OCI-M1 (cell line): ENCODE measurements at regions not wholly inside any gene's neighbourhood (a gene's known extent, or its start where the extent isn't known, plus 50 kb on each side); places are given as distances from the start of the nearest gene placed in this dataset.

Source experiments
- DNase-seq: peaks from one replicate; lab custom pipeline; 2025; lab: John Stamatoyannopoulos, UW

DNA sequence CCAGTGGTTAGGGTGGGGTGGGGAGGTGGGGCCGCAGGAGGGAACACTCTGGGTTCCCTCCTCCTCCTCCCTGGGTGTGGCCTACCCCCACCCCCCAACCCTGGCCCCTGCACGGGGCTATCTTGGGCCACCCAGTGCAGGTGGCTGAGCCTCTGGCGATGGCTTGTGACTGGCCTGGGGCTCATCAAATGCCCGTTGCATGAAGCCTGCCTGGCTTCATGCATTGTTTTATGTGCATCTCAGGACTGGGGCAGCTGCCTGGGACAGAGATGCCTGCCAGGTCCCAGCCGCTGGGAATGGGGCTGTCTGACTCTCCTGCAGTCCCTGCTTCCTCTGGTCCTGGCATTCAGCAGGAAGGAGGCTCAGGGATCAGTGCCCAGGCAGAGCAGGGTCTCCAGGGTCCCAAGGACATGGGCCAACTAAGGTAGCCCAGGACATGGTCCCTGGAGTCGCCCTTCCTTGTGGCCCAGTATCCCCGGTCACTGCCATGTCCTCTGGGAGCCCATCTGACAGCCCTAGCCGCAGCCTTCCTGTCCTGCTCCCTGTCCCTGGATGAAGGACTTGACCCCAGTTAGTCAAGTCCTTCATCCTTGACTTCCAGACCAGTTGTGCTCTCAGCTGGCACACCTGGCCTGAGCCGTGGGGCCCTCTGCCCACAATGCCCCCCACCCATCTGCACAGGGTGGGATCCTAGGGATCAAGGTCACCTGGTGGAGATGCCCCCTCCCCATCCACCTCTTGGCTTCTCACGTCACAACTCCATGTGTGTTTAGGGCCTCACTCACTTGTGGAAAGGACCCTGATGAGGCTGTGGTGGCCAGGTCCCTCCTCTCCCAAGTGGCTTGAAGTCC, 112.1 kb upstream of the FGF3 start:
- no peak for DNase-seq

GRCh38 chr11:69931994-69932910, 113.0 kb upstream of the FGF3 start:
- no peak for DNase-seq

DNA sequence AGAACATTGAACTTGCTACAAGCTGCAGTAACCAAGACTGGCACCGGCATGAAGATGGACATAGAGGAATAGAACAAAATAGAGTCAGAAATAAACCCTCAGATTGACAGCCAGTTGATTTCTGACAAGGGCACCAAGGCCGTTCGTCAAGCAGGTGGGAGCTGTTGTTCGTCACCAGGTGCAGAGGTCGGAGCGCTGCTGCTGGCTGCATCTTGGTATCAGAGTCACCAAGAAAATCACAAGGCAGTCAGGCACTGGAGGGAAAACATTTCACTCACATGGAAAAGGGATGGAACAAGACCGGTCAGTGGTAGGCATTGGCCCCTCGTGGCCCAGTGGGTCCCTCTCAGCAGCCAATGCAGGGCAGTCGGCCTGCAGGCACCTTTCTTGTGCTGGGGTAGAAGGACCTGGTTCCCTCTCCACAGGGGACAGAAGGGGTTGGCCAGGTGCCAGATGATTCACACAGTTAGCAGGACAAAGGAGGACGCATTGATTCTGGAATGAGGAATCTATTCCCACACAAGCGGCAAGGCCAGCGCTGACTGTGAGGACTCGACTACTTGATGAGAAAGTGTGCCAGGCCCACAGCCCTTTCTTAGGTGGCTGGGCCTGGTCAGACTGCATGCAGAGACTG, 115.8 kb upstream of the FGF3 start:
- no peak for DNase-seq

DNA sequence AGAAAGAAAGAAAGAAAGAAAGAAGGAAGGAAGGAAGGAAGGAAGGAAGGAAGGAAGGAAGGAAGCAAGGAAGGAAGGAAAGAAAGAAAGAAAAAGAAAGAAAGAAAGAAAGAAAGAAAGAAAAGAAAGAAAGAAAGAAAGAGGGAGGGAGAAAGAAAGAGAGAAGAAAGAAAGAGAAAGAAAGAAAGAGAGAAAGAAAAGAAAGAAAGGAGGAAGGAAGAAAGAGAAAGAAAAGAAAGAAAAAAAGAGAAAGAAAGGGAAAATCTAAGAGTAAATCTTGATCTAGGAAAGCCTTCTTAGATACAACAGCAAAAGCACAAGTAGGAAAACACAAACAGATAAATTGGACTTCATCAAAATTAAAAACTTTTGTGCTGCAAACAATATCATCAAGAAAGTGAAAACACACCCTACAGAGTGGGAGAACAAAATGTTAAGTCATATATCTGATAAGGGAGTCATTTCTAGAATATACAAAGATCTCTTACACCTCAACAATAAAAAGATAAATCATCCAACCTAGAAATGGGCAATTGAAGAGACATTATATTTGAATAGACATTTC, 116.8 kb upstream of the FGF3 start:
- no peak for DNase-seq

GRCh38 chr11:69936771-69937170, 117.6 kb upstream of the FGF3 start:
- DNase-seq: no peak

DNA sequence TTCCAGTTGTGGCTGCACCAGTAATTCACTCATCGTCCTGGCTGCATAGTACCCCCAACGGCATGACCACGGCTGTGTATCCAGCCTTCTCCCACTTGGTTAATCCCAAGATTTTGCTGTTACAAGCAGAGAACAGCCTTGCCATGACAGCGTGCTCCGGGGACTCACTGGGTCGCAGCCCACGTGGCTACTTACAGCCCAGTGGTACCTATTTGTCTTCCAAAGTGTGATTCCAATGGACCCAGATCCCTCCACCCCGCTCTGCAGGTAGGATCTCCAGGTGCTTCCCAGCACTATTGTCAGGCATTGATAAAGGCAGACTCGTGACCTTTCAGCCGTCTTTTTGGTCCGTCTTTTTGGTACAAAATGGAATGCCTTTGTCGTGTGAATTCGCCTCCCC, 119.0 kb upstream of the FGF3 start:
- no peak for DNase-seq

GRCh38 chr11:69939551-69940245, 120.5 kb upstream of the FGF3 start:
- DNase-seq: no peak

- no peak for DNase-seq
Measured at GRCh38 chr11:69940246-69940610, 121.0 kb upstream of the FGF3 start.

GRCh38 chr11:69941546-69942332, 122.5 kb upstream of the FGF3 start:
- DNase-seq: no peak

DNA sequence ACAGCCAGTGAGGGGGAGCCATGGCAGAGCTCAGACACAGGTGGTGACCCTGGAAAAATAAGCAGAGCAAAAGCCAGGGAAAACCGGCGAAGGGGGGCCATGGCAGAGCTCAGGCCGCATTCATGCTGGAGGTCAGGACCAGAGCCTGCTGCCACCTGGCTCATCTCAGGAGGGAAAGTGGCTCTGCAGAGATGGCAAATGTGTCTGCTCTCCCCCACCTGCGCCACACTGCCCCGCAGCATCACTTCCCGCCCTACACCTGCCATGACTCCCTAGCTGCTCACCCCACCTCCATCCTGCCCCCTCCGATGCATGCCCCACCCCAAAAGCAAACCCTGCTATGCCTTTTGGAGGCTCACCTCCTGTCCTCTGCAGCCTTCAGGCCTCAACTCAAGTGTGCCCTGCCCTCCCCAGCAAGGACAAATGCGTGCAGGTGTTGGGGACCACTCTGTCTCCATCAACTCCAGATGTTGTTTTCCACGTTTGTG, 123.2 kb upstream of the FGF3 start:
- DNase-seq: no peak

DNA sequence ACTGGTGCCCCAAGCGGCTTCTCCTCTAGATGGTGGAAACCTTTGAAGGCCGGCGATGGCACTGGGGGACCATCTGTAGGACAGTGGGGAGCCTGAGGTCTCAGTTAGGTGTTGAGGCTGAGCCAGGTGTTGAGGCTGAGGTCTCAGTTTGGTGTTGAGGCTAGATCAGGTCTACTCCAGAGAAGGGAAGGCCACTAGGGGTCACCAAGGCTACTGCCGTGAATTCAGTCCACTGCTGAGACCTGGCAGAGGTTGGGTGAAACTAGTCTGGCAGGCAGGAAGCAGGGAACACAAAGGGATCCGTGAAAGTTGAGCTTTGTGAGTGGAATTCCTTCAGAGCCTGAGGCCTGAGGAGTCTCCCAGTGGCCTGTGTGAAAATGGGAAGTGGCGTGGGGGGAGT, 123.8 kb upstream of the FGF3 start:
- no peak for DNase-seq

DNA sequence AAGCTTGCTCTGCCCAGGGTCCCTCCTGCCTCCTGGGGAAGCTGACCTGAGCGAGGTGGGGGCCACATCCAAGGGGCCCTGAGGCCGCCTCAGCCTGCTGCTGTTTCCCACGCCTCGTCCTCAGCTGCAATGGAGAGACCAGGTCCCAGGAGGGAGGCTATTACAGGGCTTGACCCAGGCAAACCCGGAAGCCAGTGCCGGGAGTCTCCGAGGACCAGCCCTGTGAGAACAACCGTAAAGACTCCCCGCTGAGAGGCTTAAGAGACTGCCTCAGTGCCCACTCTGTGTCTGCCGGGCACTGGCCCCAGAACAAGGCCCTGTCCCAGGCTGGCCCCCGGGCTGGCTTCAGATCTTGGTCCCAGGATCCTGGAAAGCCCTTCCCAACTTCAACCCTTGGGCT, 124.3 kb upstream of the FGF3 start:
- DNase-seq: no peak

DNA sequence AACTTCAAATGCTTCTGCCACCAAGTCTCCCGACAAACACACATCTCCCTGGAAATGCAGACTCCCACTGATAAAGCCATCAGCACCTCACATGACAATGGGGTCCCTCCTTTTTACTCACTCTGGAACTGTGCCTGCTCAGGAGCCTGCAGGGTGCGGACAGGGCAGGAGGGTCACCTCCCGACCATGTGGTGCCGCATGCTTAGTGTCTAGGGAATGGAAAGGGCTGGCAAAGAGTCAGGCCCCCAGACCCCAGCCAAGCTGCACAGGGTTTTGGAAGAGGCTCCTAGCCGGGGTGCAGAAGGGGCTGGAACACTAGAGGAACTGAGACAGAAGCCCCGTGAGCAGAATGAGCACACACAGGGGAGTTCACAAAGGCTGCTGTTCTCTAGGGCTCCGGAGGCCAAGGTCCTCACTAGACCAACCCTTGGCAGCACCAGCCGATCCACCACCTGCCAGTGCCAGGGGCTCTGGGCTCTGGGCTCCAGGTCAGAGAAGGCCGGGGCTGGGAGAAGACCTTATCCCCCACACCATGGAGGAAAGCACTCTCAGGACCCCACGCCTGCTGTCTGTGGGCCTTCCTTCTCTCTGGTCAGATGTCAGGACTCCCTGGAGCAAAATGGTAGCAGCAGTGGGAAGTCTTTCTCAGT, 125.1 kb upstream of the FGF3 start:
- no peak for DNase-seq

DNA sequence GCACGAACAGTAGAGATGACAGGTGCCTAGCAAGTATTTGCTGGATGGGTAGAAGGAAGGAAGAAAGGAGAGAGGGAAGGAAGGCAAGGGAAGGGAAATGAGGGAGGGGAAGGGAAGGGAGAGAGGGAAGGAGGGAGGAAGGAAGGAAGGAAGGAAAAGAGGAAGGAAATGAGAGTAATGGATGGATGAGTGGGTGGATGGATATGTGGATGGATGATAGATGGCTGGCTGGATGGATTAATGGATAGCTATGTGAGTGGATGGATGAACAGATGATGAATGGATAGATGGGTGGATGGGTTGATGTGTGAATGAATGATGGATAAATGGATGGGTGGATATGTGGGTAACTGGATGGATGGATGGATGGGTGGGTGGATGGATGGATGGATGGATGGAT, 125.9 kb upstream of the FGF3 start:
- DNase-seq: no peak

DNA sequence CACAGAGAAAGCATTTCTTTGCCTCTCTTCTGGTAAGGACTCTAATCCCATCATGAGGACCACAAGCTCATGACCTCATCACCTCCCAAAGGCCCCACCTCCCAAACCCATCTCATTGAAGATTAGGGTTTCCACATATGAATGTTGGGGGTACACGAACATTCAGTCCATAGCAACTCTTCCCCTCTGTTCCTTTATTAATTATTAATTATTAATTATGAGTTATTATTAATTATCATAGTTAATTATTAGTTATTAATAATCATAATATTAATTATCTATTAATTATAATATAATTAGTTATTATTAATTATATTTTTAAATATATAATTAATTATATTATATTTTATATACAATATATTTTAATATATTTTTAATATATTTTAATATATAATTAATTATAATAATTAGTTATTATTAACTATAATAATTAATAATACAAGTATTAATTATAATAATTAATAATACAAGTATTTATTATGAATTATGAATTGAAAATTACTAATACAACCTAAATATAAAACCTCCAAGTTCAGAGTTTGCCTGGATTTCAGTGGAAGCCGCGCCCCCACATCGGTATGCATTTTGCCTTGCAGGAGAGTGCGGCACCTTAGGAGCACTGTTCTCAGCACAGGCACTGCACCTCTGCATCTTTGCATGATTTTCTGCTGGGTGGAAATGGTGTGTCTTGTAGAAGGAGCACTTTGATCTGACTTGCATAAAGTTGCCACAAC, 128.0 kb upstream of the FGF3 start:
- no peak for DNase-seq

DNA sequence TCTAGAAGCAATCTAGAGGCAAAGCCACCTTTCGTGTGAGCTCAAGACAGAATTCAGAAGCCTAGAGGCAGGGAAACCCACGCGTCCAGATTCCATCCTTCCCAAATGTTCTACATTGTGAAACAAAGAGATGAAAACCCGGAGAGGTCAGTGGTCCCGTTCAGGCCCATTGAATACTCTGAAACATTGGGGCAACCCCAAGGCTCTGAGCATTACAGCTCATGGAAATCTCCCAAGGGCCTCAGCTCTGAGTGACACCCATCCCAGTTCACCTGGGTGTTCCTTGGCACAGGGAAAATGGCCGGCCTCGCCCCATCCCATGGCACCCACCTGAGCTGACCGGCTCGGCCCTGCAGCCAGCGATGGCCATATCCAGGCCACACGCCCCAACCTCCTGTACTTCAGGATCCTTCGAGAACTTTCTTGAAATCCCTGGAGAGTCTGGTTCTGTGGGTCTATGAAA, 128.6 kb upstream of the FGF3 start:
- no peak for DNase-seq

DNA sequence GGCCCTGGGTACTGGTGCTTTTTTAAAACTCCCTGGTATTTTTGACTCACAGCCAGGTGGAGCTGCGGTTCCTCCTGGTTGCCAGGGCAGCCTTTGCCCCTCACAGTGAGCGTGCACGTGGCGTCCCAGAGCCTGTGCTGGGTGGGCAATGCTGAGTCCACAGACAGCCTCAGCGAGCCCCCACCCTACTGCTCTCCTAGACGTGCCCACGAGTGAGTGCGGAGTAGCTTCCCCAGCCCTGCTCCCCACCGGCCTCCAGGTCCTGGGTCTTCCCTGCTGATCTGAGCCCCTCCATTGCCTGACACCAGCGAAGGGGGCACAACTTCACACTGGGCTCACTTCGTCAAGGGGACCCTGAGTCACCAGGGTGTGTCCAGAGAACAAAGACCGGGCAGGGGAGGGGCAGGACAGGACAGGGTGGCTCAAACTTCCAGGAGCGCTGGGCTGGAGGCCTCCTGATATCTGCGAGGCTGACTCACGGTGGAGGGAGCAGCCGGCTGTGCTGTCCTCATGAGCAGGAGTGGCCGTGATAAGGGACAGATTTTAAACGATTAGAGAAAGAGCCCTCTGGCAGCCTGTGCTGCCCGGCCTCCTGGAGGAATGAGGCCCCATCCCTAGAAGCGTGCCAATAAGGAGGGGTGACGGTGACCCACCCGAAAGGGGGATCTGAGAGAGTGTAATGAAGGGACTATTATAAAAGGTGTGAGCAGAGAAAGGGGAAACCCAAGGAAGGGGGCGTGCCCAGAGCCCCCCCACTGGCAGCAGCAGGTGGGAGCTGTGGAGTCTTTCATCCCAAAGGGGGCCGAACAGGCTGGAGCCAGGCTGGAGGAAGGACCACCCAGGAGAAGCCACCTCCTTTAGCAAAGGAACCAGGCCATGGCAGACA, 129.3 kb upstream of the FGF3 start:
- DNase-seq: peak; percentile 74

DNA sequence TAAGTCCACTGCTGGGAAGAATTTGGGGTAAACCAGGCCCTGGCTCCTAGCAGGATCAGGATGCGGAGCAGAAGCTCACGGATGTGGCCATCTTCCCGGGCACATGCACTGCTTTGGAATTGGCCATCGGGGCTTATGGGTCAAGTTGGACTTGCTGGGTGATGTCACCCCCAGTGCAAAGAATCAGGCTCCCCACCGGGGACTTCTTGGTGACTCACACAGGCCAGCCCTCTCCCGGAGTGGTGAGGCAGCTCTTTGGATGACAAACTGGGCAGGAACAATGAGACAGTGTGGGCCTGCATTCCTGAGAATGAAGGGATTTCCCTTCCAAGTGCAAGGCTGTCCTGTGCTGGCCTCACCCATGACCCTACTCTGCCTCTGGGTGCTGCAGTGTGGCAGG, 128.8 kb upstream of the ANO1 start:
- DNase-seq: no peak
